Neuronal stem cell (in vitro differentiated cells): ENCODE measurements at regions not wholly inside any gene's neighbourhood (a gene's known extent, or its start where the extent isn't known, plus 50 kb on each side); places are given as distances from the start of the nearest gene placed in this dataset.

Experiments used
- DNase-seq: peaks from one replicate; pipeline ENCODE4 v3.0.0-alpha.2; 2013; ENCODE audit warnings: low spot score
- H2AFZ ChIP-seq: one replicate; pipeline ENCODE4 v1.6.1; 2013; ENCODE audit warnings: mild to moderate bottlenecking, low read length, inconsistent platforms
- H2AK5ac ChIP-seq: 2 replicates; pipeline ENCODE4 v1.6.1; 2013; ENCODE audit warnings: low read depth, mild to moderate bottlenecking, inconsistent platforms, low read length, moderate library complexity, mixed read lengths
- H2BK120ac ChIP-seq: 2 replicates; pipeline ENCODE4 v1.6.1; 2013; ENCODE audit warnings: low read depth, mild to moderate bottlenecking, inconsistent platforms, low read length, moderate library complexity, mixed read lengths
- H2BK12ac ChIP-seq: one replicate; pipeline ENCODE4 v1.6.1; 2013; ENCODE audit warnings: low read length, inconsistent platforms
- H2BK15ac ChIP-seq: 2 replicates; pipeline ENCODE4 v1.6.1; 2013; ENCODE audit warnings: mild to moderate bottlenecking, low read length, inconsistent platforms, mixed read lengths
- H2BK5ac ChIP-seq: one replicate; pipeline ENCODE4 v1.6.1; 2013; ENCODE audit warnings: inconsistent platforms, mild to moderate bottlenecking, low read length, moderate library complexity
- H3K14ac ChIP-seq: one replicate; pipeline ENCODE4 v1.6.1; 2013; ENCODE audit warnings: low read length, inconsistent platforms
- H3K18ac ChIP-seq: 2 replicates; pipeline ENCODE4 v1.6.1; 2013; ENCODE audit warnings: low read length, inconsistent platforms
- H3K23ac ChIP-seq: 2 replicates; pipeline ENCODE4 v1.6.1; 2013; ENCODE audit warnings: low read depth, mild to moderate bottlenecking, mixed read lengths, low read length, inconsistent platforms; ENCODE audit not compliant: poor library complexity
- H3K27ac ChIP-seq: replicated peaks from 3 replicates; pipeline ENCODE4 v1.5.1; 2013; ENCODE audit warnings: low read length, inconsistent platforms
- H3K27me3 ChIP-seq, 3 experiments: 2 replicates each; pipeline ENCODE4 v1.6.1; 2013; ENCODE audit warnings: low read length in 3 of 3, mild to moderate bottlenecking in 2 of 3, inconsistent platforms in 1 of 3, low read depth in 1 of 3, mixed read lengths in 1 of 3, moderate library complexity in 1 of 3; ENCODE audit not compliant: control insufficient read depth in 3 of 3, insufficient read depth in 3 of 3
- H3K36me3 ChIP-seq, 2 donors: replicated peaks in 1 of 2; 2 replicates each; pipeline ENCODE4 v1.6.1; 2013; ENCODE audit warnings: low read length in 2 of 2; ENCODE audit not compliant: control insufficient read depth in 2 of 2, insufficient read depth in 2 of 2
- H3K4ac ChIP-seq: 2 replicates; pipeline ENCODE4 v1.6.1; 2013; ENCODE audit warnings: inconsistent platforms, mild to moderate bottlenecking, low read length, moderate library complexity
- H3K4me1 ChIP-seq, 2 donors: 1 replicate in 1 of 2; 2 replicates in 1 of 2; pipeline ENCODE4 v1.6.1; 2013; ENCODE audit warnings: low read length in 2 of 2, low read depth in 1 of 2; ENCODE audit not compliant: control insufficient read depth in 2 of 2, insufficient read depth in 1 of 2
- H3K4me2 ChIP-seq: one replicate; pipeline ENCODE4 v1.6.1; 2013; ENCODE audit warnings: mild to moderate bottlenecking, low read length, inconsistent platforms; ENCODE audit not compliant: insufficient read depth, poor library complexity, severe bottlenecking
- H3K4me3 ChIP-seq, 2 donors: 2 replicates each; pipeline ENCODE4 v1.5.1; 2013; ENCODE audit warnings: low read length in 2 of 2, mild to moderate bottlenecking in 2 of 2, inconsistent platforms in 1 of 2, moderate library complexity in 1 of 2
- H3K79me1 ChIP-seq: one replicate; pipeline ENCODE4 v1.6.1; 2013; ENCODE audit warnings: low read depth, mild to moderate bottlenecking, inconsistent platforms, low read length, moderate library complexity
- H3K9ac ChIP-seq: one replicate; pipeline ENCODE4 v1.6.1; 2013; ENCODE audit warnings: mild to moderate bottlenecking, low read depth, low read length, inconsistent platforms; ENCODE audit not compliant: poor library complexity
- H3K9me3 ChIP-seq, 2 donors: replicated peaks in 1 of 2; 2 replicates each; pipeline versions ENCODE3 to v1.6.1; 2013; ENCODE audit warnings: low read length in 2 of 2, mild to moderate bottlenecking in 2 of 2, inconsistent platforms in 1 of 2, low read depth in 1 of 2, mixed read lengths in 1 of 2, moderate library complexity in 1 of 2; ENCODE audit not compliant: control insufficient read depth in 2 of 2, insufficient read depth in 1 of 2
- H4K8ac ChIP-seq: one replicate; pipeline ENCODE4 v1.6.1; 2013; ENCODE audit warnings: low read depth, mild to moderate bottlenecking, inconsistent platforms, low read length, moderate library complexity
- H4K91ac ChIP-seq: one replicate; pipeline ENCODE4 v1.6.1; 2013; ENCODE audit warnings: low read length, low read depth, mild to moderate bottlenecking, inconsistent platforms; ENCODE audit not compliant: poor library complexity
- WGBS, 2 donors: extraction: QIAGEN DNeasy Blood & Tissue Kit; methylation state at CpG; one replicate each; pipeline ENCODE4 v1.1.7; 2013; ENCODE audit warnings: missing lambda C conversion rate in 2 of 2, mixed read lengths in 1 of 2; ENCODE audit not compliant: insufficient read length in 2 of 2, insufficient replicate concordance in 1 of 2; ENCODE audit errors: extremely low coverage in 2 of 2; 5-methylcytosine and 5-hydroxymethylcytosine counted together

GRCh38 chr6:122082370-122082769 lies 317.1 kb upstream of the HSF2 start:
- Histone ChIP-seq H3K27ac (no peak overlapping the region), H2BK15ac (no peak overlapping the region), H3K4ac (no peak overlapping the region), H3K18ac (no peak overlapping the region), H4K8ac (no peak overlapping the region), H3K9me3 (peaks cover 0 to 2% of the 10 kb centered on the region in 2 donors), H3K4me2 (no peak overlapping the region), H3K4me1 (no peaks in the 10 kb centered on the region), H2BK120ac (no peak overlapping the region), H3K23ac (no peak overlapping the region), H3K27me3 (no peaks in the 10 kb centered on the region), H3K9ac (no peak overlapping the region), H3K79me1 (no peaks in the 10 kb centered on the region), H3K14ac (no peak overlapping the region), H4K91ac (no peak overlapping the region), H2AK5ac (no peak overlapping the region), H2AFZ (peak overlapping the region; percentile 15), H3K36me3 (no peaks in the 10 kb centered on the region), H3K4me3 (no peak overlapping the region), H2BK12ac (no peak overlapping the region), H2BK5ac (no peak overlapping the region)
- no peak for DNase-seq
- WGBS, 2 donors = no CpG with 5 or more reads among the region's 13 CpGs

DNA sequence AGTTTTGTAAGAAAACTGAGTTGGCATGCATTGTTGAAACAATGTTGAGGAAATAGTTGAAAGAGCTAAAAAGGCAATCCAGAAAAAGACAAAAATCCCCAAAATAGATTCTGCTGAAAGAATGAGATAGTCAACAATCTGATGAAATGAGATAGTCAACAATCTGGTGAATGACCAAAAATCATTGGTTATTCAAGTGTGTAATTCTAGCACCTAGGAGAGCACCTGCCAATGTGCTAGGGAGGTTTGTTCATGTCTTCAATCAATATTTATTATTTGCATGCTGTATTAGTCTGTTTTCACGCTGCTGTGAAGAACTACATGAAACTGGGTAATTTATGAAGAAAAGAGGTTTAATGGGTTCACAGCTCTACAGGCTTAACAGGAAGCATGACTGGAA lies 307.1 kb upstream of the HSF2 start:
- Histone ChIP-seq H3K27ac (no peak overlapping the region), H4K8ac (no peak overlapping the region), H3K4me2 (no peak overlapping the region), H3K36me3 (no peaks in the 10 kb centered on the region), H2BK5ac (no peak overlapping the region), H3K23ac (no peak overlapping the region), H3K9ac (no peak overlapping the region), H3K14ac (no peak overlapping the region), H3K4me1 (no peaks in the 10 kb centered on the region), H3K27me3 (no peaks in the 10 kb centered on the region), H2BK12ac (no peak overlapping the region), H3K4ac (no peak overlapping the region), H3K9me3 (no peaks in the 10 kb centered on the region), H2BK120ac (no peak overlapping the region), H4K91ac (no peak overlapping the region), H3K79me1 (no peaks in the 10 kb centered on the region), H3K18ac (no peak overlapping the region), H3K4me3 (no peak overlapping the region), H2AK5ac (no peak overlapping the region), H2AFZ (no peak overlapping the region), H2BK15ac (no peak overlapping the region)
- DNase-seq = no peak
- WGBS, 2 donors = no CpG with 5 or more reads among the region's 1 CpG

DNA sequence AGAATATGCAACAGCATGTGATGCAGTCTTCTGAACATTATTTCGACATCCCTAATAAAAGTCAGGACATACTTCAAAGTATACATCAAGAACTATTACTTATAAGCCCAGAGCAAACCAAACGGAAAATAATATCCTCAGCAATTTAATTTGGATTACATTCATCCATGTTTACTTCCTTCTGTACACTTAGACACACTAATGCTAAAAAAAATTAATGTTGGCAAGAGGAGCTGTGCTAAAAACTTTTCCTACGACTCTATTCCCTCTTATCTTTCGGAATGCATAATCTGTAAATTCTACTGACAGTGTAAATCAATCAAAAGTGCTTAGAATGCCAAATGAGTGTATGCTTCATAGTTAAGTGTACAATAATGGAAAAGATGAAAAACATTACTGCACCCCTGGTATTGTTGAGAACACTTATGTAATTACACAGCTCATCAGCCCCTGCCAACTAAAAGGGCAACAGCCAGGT lies 301.2 kb upstream of the HSF2 start:
- Histone ChIP-seq H3K14ac (no peak overlapping the region), H3K18ac (no peak overlapping the region), H3K4me3 (no peak overlapping the region), H3K4ac (no peak overlapping the region), H2AFZ (no peak overlapping the region), H3K23ac (no peak overlapping the region), H3K27ac (no peak overlapping the region), H3K27me3 (no peaks in the 10 kb centered on the region), H4K8ac (no peak overlapping the region), H3K4me2 (no peak overlapping the region), H2BK120ac (no peak overlapping the region), H3K4me1 (no peaks in the 10 kb centered on the region), H2AK5ac (no peak overlapping the region), H3K36me3 (no peaks in the 10 kb centered on the region), H2BK15ac (no peak overlapping the region), H3K9ac (no peak overlapping the region), H2BK5ac (no peak overlapping the region), H2BK12ac (no peak overlapping the region), H4K91ac (no peak overlapping the region), H3K79me1 (no peaks in the 10 kb centered on the region), H3K9me3 (no peaks in the 10 kb centered on the region)
- DNase-seq = no peak
- WGBS, 2 donors = no CpG with 5 or more reads among the region's 4 CpGs

GRCh38 chr6:122102026-122102425 lies 297.4 kb upstream of the HSF2 start:
- no peak overlapping the region for H2BK120ac ChIP-seq

More at GRCh38 chr6:122102026-122102425, 297.4 kb upstream of the HSF2 start:
- Histone ChIP-seq H3K4me2 (no peak overlapping the region), H3K4ac (no peak overlapping the region), H3K36me3 (no peaks in the 10 kb centered on the region), H2BK15ac (no peak overlapping the region), H3K4me1 (no peaks in the 10 kb centered on the region), H3K27ac (no peak overlapping the region), H3K14ac (no peak overlapping the region), H2AFZ (no peak overlapping the region), H3K4me3 (no peak overlapping the region), H2AK5ac (no peak overlapping the region), H4K8ac (no peak overlapping the region), H3K27me3 (no peaks in the 10 kb centered on the region), H3K9ac (no peak overlapping the region), H4K91ac (no peak overlapping the region), H3K9me3 (no peaks in the 10 kb centered on the region), H2BK5ac (no peak overlapping the region), H3K18ac (no peak overlapping the region), H3K79me1 (no peaks in the 10 kb centered on the region), H2BK12ac (no peak overlapping the region), H3K23ac (no peak overlapping the region)
- no peak for DNase-seq
- WGBS, 2 donors = no CpG with 5 or more reads among the region's 3 CpGs
